ENCODE measurements at regions not wholly inside any gene's neighbourhood (a gene's known extent, or its start where the extent isn't known, plus 50 kb on each side); places are given as distances from the start of the nearest gene placed in this dataset.
A peak's percentile ranks its signal among the peaks of the same experiment; 100 is the strongest.

DNA sequence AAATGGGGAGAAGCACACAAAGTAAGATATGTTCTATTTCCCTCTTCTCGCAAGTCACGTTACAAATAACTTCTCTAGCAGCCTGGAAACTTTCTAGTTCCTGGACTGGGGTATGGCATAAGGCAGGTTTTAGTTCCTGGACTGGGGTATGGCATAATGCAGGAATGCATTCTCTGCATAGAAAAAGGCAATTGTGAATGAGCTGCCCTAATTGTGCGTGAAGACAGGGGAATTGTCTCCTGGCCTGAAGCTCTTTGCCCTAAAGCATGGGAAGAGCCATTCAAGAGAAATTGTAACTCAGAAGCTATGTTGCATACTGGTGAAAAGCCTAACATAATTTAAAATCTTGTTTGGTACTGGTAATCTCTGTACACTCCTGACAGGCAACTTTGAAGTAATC is 54.3 kb upstream of the CBLB start:
- Histone ChIP-seq H3K4me3 (no peak overlapping the region), H3K36me3 (no peaks in the 10 kb centered on the region), H3K4me2 (no peak overlapping the region), H3F3A (ENCODE audit: low read depth) (no peaks in the 10 kb centered on the region), H3K4me1 (no peaks in the 10 kb centered on the region), H3K79me2 (ENCODE audit: low read depth) (no peaks in the 10 kb centered on the region), H3K9ac (no peak overlapping the region), H3K27me3 (no peaks in the 10 kb centered on the region), H3K27ac (no peak overlapping the region), H2AFZ (replicated peaks) (no peak overlapping the region), H3K9me3 (ENCODE audit: low read depth) (no peaks in the 10 kb centered on the region), H4K20me1 (ENCODE audit: low read depth) (no peaks in the 10 kb centered on the region)
- TF ChIP-seq EZH2 (IDR thresholded peaks at IDR 0.05), result no peak
- TF ChIP-seq, protein P1, sequence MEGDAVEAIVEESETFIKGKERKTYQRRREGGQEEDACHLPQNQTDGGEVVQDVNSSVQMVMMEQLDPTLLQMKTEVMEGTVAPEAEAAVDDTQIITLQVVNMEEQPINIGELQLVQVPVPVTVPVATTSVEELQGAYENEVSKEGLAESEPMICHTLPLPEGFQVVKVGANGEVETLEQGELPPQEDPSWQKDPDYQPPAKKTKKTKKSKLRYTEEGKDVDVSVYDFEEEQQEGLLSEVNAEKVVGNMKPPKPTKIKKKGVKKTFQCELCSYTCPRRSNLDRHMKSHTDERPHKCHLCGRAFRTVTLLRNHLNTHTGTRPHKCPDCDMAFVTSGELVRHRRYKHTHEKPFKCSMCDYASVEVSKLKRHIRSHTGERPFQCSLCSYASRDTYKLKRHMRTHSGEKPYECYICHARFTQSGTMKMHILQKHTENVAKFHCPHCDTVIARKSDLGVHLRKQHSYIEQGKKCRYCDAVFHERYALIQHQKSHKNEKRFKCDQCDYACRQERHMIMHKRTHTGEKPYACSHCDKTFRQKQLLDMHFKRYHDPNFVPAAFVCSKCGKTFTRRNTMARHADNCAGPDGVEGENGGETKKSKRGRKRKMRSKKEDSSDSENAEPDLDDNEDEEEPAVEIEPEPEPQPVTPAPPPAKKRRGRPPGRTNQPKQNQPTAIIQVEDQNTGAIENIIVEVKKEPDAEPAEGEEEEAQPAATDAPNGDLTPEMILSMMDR (IDR thresholded peaks at IDR 0.05), result no peak
- TF ChIP-seq EZH2phosphoT487 (IDR thresholded peaks at IDR 0.05), result no peak
- Mint-ChIP-seq H3K27ac (no peak overlapping the region), H3K36me3 (no peaks in the 10 kb centered on the region), H3K9me3 (peaks cover 2% of the 10 kb centered on the region), H3K4me1 (no peaks in the 10 kb centered on the region), H3K27me3 (ENCODE audit: insufficient read depth, low read depth) (no peaks in the 10 kb centered on the region), H3K4me3 (no peak overlapping the region)
- no peak for DNase-seq (ENCODE audit: low spot score)

DNA sequence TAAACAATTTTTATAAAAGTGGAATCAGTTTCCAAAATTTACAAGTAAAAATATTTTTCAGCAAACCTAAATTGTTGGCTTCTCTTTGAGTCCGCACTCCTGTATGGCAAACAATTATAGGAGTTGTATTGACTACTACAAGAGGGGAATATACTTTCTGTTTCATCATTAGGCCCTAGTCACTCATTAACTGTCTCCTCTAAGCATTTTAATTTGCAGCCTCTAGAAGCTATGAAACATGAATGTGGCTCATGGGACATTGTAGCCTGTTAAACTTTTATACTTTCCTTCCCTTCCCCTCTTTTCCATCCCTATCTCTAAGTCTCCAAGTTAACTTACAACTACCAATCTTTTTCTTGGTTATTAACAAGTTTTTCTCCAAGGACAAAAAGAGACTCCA is 58.9 kb upstream of the CBLB start:
- Histone ChIP-seq H3K4me1 (no peaks in the 10 kb centered on the region), H3K4me3 (no peak overlapping the region), H3K27ac (no peak overlapping the region), H2AFZ (replicated peaks) (no peak overlapping the region), H3K4me2 (no peak overlapping the region), H3K9ac (no peak overlapping the region), H3K9me3 (ENCODE audit: low read depth) (no peaks in the 10 kb centered on the region), H4K20me1 (ENCODE audit: low read depth) (no peaks in the 10 kb centered on the region), H3F3A (ENCODE audit: low read depth) (no peaks in the 10 kb centered on the region), H3K79me2 (ENCODE audit: low read depth) (no peaks in the 10 kb centered on the region), H3K36me3 (no peaks in the 10 kb centered on the region), H3K27me3 (no peaks in the 10 kb centered on the region)
- Mint-ChIP-seq H3K36me3 (no peaks in the 10 kb centered on the region), H3K27ac (no peak overlapping the region), H3K4me1 (peaks cover 8% of the 10 kb centered on the region), H3K9me3 (no peaks in the 10 kb centered on the region), H3K27me3 (ENCODE audit: insufficient read depth, low read depth) (no peaks in the 10 kb centered on the region), H3K4me3 (no peak overlapping the region)
- DNase-seq (ENCODE audit: low spot score), result no peak
- TF ChIP-seq EZH2 (IDR thresholded peaks at IDR 0.05) (no peak), EZH2phosphoT487 (IDR thresholded peaks at IDR 0.05) (no peak)
- TF ChIP-seq, protein P1 (IDR thresholded peaks at IDR 0.05), result no peak

DNA sequence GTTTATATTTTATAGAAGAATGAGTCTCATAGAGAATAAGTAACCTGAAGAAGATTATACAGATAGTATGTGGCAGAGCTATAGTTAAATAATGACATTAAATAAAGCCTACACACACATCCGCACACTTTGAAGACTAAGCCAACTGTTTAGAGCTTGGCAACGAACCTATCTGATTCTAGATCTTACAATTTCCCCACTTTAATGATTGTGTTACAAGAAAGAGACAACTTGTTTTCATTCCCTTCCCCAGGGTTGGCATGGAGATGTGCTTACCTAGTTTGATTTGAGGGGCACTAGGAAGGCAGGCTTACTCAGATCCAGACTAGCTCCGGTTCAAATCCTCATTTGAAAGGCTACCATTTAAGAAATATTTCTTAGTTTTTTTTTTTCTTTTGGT is 61.9 kb upstream of the CBLB start:
- Histone ChIP-seq H3K79me2 (ENCODE audit: low read depth) (no peaks in the 10 kb centered on the region), H3K4me1 (no peaks in the 10 kb centered on the region), H3K9ac (no peak overlapping the region), H3F3A (ENCODE audit: low read depth) (no peaks in the 10 kb centered on the region), H4K20me1 (ENCODE audit: low read depth) (no peaks in the 10 kb centered on the region), H2AFZ (replicated peaks) (no peak overlapping the region), H3K27me3 (no peaks in the 10 kb centered on the region), H3K4me2 (no peak overlapping the region), H3K27ac (no peak overlapping the region), H3K36me3 (no peaks in the 10 kb centered on the region), H3K9me3 (ENCODE audit: low read depth) (no peaks in the 10 kb centered on the region), H3K4me3 (no peak overlapping the region)
- Mint-ChIP-seq H3K4me1 (peaks cover 8% of the 10 kb centered on the region), H3K36me3 (no peaks in the 10 kb centered on the region), H3K4me3 (no peak overlapping the region), H3K9me3 (no peaks in the 10 kb centered on the region), H3K27ac (peak overlapping the region; percentile 65), H3K27me3 (ENCODE audit: insufficient read depth, low read depth) (no peaks in the 10 kb centered on the region)
- no peak for DNase-seq (ENCODE audit: low spot score)
- TF ChIP-seq, protein P1 (IDR thresholded peaks at IDR 0.05), result no peak

DNA sequence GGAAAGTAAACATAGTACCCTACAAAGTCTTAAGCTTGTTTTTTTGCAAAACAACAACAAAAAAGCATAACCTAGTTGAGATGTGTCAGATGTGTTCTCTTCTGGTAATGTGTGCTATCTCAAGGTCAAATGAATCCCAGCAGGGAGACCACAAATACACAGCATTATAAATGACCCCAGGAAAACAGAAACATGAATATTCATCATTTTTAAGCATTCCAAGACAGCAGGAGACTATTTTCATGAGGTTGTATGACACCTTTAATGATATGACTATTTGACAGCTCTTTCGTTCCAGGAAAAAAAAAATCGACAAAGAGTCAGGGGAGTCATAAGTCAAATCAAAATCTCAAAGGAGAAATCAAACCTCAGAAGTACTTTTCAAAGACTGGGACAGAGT is 62.7 kb upstream of the CBLB start:
- no peaks in the 10 kb centered on the region for H4K20me1 ChIP-seq (ENCODE audit: low read depth)
- no peak for DNase-seq (ENCODE audit: low spot score)
- Mint-ChIP-seq H3K4me3 (peak overlapping the region; percentile 17), H3K9me3 (no peaks in the 10 kb centered on the region), H3K36me3 (no peaks in the 10 kb centered on the region), H3K4me1 (peaks cover 8% of the 10 kb centered on the region), H3K27me3 (ENCODE audit: insufficient read depth, low read depth) (no peaks in the 10 kb centered on the region), H3K27ac (no peak overlapping the region)
- H3K9me3 ChIP-seq (ENCODE audit: low read depth), result no peaks in the 10 kb centered on the region
- no peaks in the 10 kb centered on the region for H3K36me3 ChIP-seq
- H3K27me3 ChIP-seq, result no peaks in the 10 kb centered on the region
- no peak overlapping the region for H3K4me3 ChIP-seq
- H3K4me2 ChIP-seq, result no peak overlapping the region
- H3F3A ChIP-seq (ENCODE audit: low read depth), result no peaks in the 10 kb centered on the region
- H3K4me1 ChIP-seq, result no peaks in the 10 kb centered on the region
- no peaks in the 10 kb centered on the region for H3K79me2 ChIP-seq (ENCODE audit: low read depth)
- no peak overlapping the region for H2AFZ ChIP-seq (replicated peaks)
- no peak overlapping the region for H3K27ac ChIP-seq
- no peak overlapping the region for H3K9ac ChIP-seq
- TF ChIP-seq EZH2 (IDR thresholded peaks at IDR 0.05) (no peak), EZH2phosphoT487 (IDR thresholded peaks at IDR 0.05) (no peak)
- TF ChIP-seq, protein P1 (IDR thresholded peaks at IDR 0.05), result no peak

Measured in neural progenitor cell (in vitro differentiated cells).